ENCODE measurements at regions not wholly inside any gene's neighbourhood (a gene's known extent, or its start where the extent isn't known, plus 50 kb on each side); places are given as distances from the start of the nearest gene placed in this dataset.

- TF ChIP-seq POLR2AphosphoS5 (IDR thresholded peaks at IDR 0.05) (no peak), POLR2A (IDR thresholded peaks at IDR 0.05; ENCODE audit: low read depth) (no peak), EP300 (IDR thresholded peaks at IDR 0.05) (no peak), CTCF (IDR thresholded peaks at IDR 0.05) (no peak)
- DNase-seq (ENCODE audit: extremely low spot score): no peak
- 90% methylated on average over 1 of the region's 1 CpG for WGBS
Measured at GRCh38 chr1:173287785-173288184, 80.7 kb upstream of the TNFSF4 start.

GRCh38 chr1:173293756-173294155 lies 86.6 kb upstream of the TNFSF4 start:
- TF ChIP-seq POLR2AphosphoS5 (IDR thresholded peaks at IDR 0.05): no peak
- TF ChIP-seq POLR2A (IDR thresholded peaks at IDR 0.05; ENCODE audit: low read depth): no peak
- no peak for TF ChIP-seq EP300 (IDR thresholded peaks at IDR 0.05)
- no peak for TF ChIP-seq CTCF (IDR thresholded peaks at IDR 0.05)
- no peaks in the 10 kb centered on the region for H3K36me3 ChIP-seq

More at GRCh38 chr1:173287785-173288184, 80.7 kb upstream of the TNFSF4 start:
- intact Hi-C loops (cut with DNase I): no loop called here
- no peaks in the 10 kb centered on the region for H3K36me3 ChIP-seq
- H3K27me3 ChIP-seq: no peaks in the 10 kb centered on the region
- H3K27ac ChIP-seq (replicated peaks in 1 of 4): no peak overlapping the region
- no peaks in the 10 kb centered on the region for H3K9me3 ChIP-seq
- no peaks in the 10 kb centered on the region for H3K4me1 ChIP-seq
- H3K4me3 ChIP-seq: no peak overlapping the region

GRCh38 chr1:173294843-173295242 lies 87.7 kb upstream of the TNFSF4 start:
- Histone ChIP-seq H3K4me3 (no peak overlapping the region), H3K4me1 (peaks cover 0 to 7% (median 2%) of the 10 kb centered on the region in 4 donors), H3K27me3 (no peaks in the 10 kb centered on the region), H3K27ac (replicated peaks in 1 of 4) (no peak overlapping the region), H3K9me3 (no peaks in the 10 kb centered on the region), H3K36me3 (no peaks in the 10 kb centered on the region)
- WGBS: 70% methylated on average over 2 of the region's 2 CpGs
- TF ChIP-seq POLR2AphosphoS5 (IDR thresholded peaks at IDR 0.05): no peak
- no peak for TF ChIP-seq EP300 (IDR thresholded peaks at IDR 0.05)
- TF ChIP-seq CTCF (IDR thresholded peaks at IDR 0.05): no peak
- TF ChIP-seq POLR2A (IDR thresholded peaks at IDR 0.05; ENCODE audit: low read depth): no peak
- intact Hi-C loops (cut with DNase I): no loop called here
- DNase-seq (ENCODE audit: extremely low spot score): no peak

More at GRCh38 chr1:173293756-173294155, 86.6 kb upstream of the TNFSF4 start:
- H3K27ac ChIP-seq (replicated peaks in 1 of 4): no peak overlapping the region
- intact Hi-C loops (cut with DNase I): no loop called here
- no peak for DNase-seq (ENCODE audit: extremely low spot score)
- 92% methylated on average over 1 of the region's 1 CpG for WGBS
- H3K27me3 ChIP-seq: no peaks in the 10 kb centered on the region
- H3K9me3 ChIP-seq: no peaks in the 10 kb centered on the region
- H3K4me3 ChIP-seq: no peak overlapping the region
- peaks cover 0 to 7% (median 2%) of the 10 kb centered on the region in 4 donors for H3K4me1 ChIP-seq

- DNase-seq (ENCODE audit: extremely low spot score): no peak
- WGBS: 63% methylated on average over 1 of the region's 1 CpG
- Histone ChIP-seq H3K36me3 (no peaks in the 10 kb centered on the region), H3K27ac (replicated peaks in 1 of 4) (no peak overlapping the region), H3K9me3 (no peaks in the 10 kb centered on the region), H3K4me3 (no peak overlapping the region), H3K27me3 (no peaks in the 10 kb centered on the region), H3K4me1 (peaks cover 0 to 7% (median 2%) of the 10 kb centered on the region in 4 donors)
- no peak for TF ChIP-seq POLR2A (IDR thresholded peaks at IDR 0.05; ENCODE audit: low read depth)
- TF ChIP-seq EP300 (IDR thresholded peaks at IDR 0.05): no peak
- TF ChIP-seq CTCF (IDR thresholded peaks at IDR 0.05): no peak
- TF ChIP-seq POLR2AphosphoS5 (IDR thresholded peaks at IDR 0.05): no peak
- intact Hi-C loops (cut with DNase I): no loop called here
Measured at GRCh38 chr1:173295391-173295790, 88.3 kb upstream of the TNFSF4 start.

GRCh38 chr1:173295995-173296394 lies 88.9 kb upstream of the TNFSF4 start:
- no peaks in the 10 kb centered on the region for H3K36me3 ChIP-seq
- no peaks in the 10 kb centered on the region for H3K27me3 ChIP-seq
- DNase-seq (ENCODE audit: extremely low spot score): no peak
- no peak for TF ChIP-seq CTCF (IDR thresholded peaks at IDR 0.05)
- no peak for TF ChIP-seq POLR2AphosphoS5 (IDR thresholded peaks at IDR 0.05)
- TF ChIP-seq POLR2A (IDR thresholded peaks at IDR 0.05; ENCODE audit: low read depth): no peak
- TF ChIP-seq EP300 (IDR thresholded peaks at IDR 0.05): no peak
- H3K4me3 ChIP-seq: no peak overlapping the region
- intact Hi-C loops (cut with DNase I): no loop called here
- H3K9me3 ChIP-seq: no peaks in the 10 kb centered on the region
- H3K27ac ChIP-seq (replicated peaks in 1 of 4): no peak overlapping the region
- peaks cover 0 to 7% (median 2%) of the 10 kb centered on the region in 4 donors for H3K4me1 ChIP-seq
- 70% methylated on average over 1 of the region's 1 CpG for WGBS
